AG04449 (cell line): ENCODE measurements at regions not wholly inside any gene's neighbourhood (a gene's known extent, or its start where the extent isn't known, plus 50 kb on each side); places are given as distances from the start of the nearest gene placed in this dataset.

Source experiments
- CTCF ChIA-PET: fragments of 350-600 bp; formaldehyde crosslinking; extraction: SDS; loops from one replicate; lab custom pipeline; 2021; ENCODE audit warnings: antibody characterized with exemption; lab: Yijun Ruan, JAX
- POLR2A ChIA-PET: fragments of 400-600, 350-600 bp; formaldehyde crosslinking; extraction: SDS; loops from one replicate; lab custom pipeline; 2020; ENCODE audit warnings: antibody characterized with exemption, inconsistent platforms; lab: Yijun Ruan, JAX
- DNase-seq: peaks from one replicate; pipeline ENCODE4 v3.0.0-alpha.2; 2010; ENCODE audit warnings: low read depth, low spot score
- H3K4me3 ChIP-seq: 2 replicates; pipeline ENCODE4 v1.5.1; 2011; ENCODE audit warnings: low read depth, mild to moderate bottlenecking, control low read depth, low read length
- CTCF ChIP-seq: IDR thresholded peaks from one replicate; pipeline ENCODE4 v1.5.1; 2011; ENCODE audit warnings: mild to moderate bottlenecking, moderate library complexity, low read length, control low read depth, inconsistent platforms; ENCODE audit not compliant: insufficient read depth; ENCODE audit errors: missing control alignments

GRCh38 chr18:44013871-44014270 is 666.8 kb upstream of the SETBP1 start:
- DNase-seq = no peak
- ChIA-PET POLR2A (no interaction called here), CTCF (no interaction called here)
- no peak overlapping the region for H3K4me3 ChIP-seq
- TF ChIP-seq CTCF = no peak

GRCh38 chr18:44025421-44025820 is 655.3 kb upstream of the SETBP1 start:
- no peak for TF ChIP-seq CTCF
- ChIA-PET CTCF (no interaction called here), POLR2A (no interaction called here)
- no peak overlapping the region for H3K4me3 ChIP-seq
- no peak for DNase-seq

- ChIA-PET CTCF (no interaction called here), POLR2A (no interaction called here)
- no peak for TF ChIP-seq CTCF
- DNase-seq = no peak
- no peak overlapping the region for H3K4me3 ChIP-seq
These were observed 652.6 kb upstream of the SETBP1 start for GRCh38 chr18:44028109-44028508.

GRCh38 chr18:44031063-44031462 is 649.6 kb upstream of the SETBP1 start:
- DNase-seq = no peak
- TF ChIP-seq CTCF = no peak
- ChIA-PET POLR2A (no interaction called here), CTCF (interaction anchor here (1.7 kb wide), 1 partner anchor 410 kb away, joined by 6 read pairs; no protein-coding TSS in a partner anchor)
- H3K4me3 ChIP-seq = no peak overlapping the region

GRCh38 chr18:44033144-44033701 is 647.5 kb upstream of the SETBP1 start:
- H3K4me3 ChIP-seq = no peak overlapping the region
- no peak for DNase-seq
- ChIA-PET CTCF (no interaction called here), POLR2A (no interaction called here)
- TF ChIP-seq CTCF = no peak

GRCh38 chr18:44035554-44035953 is 645.1 kb upstream of the SETBP1 start:
- no peak overlapping the region for H3K4me3 ChIP-seq
- no peak for DNase-seq
- TF ChIP-seq CTCF = no peak
- CTCF ChIA-PET = no interaction called here
- POLR2A ChIA-PET = no interaction called here
